NT2/D1 (cell line): ENCODE measurements at regions not wholly inside any gene's neighbourhood (a gene's known extent, or its start where the extent isn't known, plus 50 kb on each side); places are given as distances from the start of the nearest gene placed in this dataset.

ENCODE experiments used
- SUZ12 ChIP-seq: IDR thresholded peaks from 2 replicates; pipeline ENCODE4 v1.6.1; 2011; ENCODE audit not compliant: insufficient read length, insufficient read depth; ENCODE audit errors: extremely low read depth
- ZNF274 ChIP-seq: IDR thresholded peaks from 2 replicates; pipeline ENCODE4 v1.6.1; 2011; ENCODE audit warnings: mild to moderate bottlenecking, low read depth, low read length

GRCh38 chr3:118098827-118099226 is 935.8 kb downstream of the IGSF11 start:
- TF ChIP-seq SUZ12 (no peak), ZNF274 (no peak)
